NCI-H2196 (cell line): ENCODE measurements at regions not wholly inside any gene's neighbourhood (a gene's known extent, or its start where the extent isn't known, plus 50 kb on each side); places are given as distances from the start of the nearest gene placed in this dataset.
"Not testable (repeated sequence)": the region's sequence is repeated elsewhere in the genome, so short reads cannot be mapped to it uniquely, and the experiment has no call there.

ENCODE experiments used
- DNase-seq: peaks from one replicate; lab custom pipeline; 2025; ENCODE audit not compliant: unreplicated experiment; lab: John Stamatoyannopoulos, UW

DNA sequence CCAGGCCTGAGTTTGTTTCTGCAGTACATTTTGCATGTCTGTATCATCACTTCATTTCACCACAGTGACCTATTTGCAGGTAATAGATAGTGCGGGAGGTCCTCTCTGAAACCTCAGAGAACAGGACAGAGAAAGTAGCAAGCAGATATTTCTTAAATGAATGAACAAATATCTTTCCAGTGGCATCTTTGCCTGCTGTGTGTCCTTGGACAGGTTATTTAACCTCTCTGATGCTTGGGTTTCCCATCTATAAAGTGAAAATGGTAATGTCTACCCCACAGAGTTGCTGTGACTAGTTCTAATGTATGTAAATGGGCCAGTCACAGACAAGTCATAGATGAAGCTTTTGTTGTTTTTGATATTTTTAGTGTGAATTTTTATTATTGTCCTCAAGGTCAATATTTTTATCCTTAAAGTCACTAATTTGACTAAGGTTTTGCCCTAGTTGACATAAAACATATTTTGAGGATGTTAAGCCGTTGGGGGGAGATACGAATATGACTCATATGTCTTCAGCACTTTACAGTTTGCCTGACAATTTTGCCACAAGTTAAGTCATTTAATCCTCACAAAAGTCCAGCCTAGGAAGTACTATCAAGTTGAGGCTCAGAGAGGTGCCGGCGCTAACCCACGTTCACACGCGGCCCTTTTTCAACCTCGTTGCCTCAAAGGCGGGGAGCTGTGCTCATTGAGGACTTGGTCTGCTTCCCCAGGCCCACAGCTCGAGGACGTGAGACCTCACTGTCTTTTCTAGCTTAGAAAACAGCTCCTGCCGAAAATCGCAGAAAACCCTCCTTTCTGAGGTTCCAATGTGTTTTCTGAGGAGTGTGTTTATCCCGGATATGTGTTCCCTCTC is 126.7 kb upstream of the STX18 start:
- no peak for DNase-seq

DNA sequence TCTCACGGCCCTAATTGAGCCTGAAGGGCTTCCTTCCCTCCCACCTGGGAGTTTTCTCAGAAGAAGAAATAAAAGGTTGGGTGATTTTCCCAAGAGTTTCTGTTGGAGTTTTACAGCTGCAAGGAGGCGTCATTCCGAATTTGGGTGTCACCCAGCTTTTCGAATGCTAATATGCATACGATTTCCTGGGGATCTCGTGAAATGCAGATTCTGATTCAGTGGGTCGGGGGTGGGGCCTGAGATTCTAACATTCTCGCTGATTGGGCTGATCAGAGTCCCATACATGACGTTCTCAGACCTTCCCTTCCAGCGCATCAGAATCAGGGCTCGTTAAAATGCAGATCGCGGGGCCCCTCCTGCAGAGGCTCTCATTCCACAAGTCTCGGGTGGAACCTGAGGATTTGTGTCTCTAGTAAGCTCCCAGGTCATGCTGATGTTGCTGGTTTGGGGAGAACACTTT is 125.8 kb upstream of the STX18 start:
- no peak for DNase-seq

DNA sequence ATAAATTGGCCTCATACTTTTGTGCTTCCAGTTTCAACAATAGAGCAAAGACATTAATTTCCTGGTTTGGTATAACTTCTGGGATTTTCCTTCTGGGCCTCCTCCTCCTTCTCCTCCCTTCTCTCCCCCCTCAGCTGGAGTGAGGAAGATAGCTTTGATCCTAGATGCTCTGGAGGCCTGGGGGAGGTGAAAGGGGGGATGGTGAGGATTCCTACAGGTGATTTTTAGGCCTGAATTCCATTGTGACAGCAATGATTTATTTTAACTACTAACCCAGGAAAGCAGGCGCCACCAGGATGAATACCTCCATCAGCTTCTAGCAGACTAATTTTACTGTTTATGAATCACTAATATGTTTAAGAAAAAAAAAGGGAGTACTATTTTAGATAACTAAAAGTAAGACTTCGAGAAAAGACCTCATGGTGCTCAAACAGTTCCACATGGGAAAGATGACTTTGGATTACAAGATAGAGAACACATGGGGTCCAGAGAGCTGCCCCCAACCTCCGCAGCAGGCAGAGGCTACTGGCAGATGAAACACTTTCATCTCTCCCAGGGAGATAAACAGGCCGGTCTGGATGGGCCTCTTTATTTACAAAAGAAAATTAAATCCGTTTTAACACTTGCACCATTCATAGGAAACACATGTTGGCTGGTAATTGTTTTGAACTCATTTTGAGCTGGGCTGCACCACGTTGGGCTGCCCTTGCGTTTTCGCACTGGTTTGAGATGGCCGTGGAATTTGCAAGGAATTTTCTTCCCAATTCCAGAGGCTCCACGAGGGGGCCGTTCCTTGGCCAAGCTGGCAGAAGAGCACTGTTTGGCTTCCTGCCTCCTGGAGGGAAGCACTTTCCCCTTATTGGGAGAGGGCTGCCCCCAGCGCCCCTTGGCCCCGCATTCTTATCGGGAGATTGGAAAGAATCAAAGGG is 125.1 kb upstream of the STX18 start:
- no peak for DNase-seq

DNA sequence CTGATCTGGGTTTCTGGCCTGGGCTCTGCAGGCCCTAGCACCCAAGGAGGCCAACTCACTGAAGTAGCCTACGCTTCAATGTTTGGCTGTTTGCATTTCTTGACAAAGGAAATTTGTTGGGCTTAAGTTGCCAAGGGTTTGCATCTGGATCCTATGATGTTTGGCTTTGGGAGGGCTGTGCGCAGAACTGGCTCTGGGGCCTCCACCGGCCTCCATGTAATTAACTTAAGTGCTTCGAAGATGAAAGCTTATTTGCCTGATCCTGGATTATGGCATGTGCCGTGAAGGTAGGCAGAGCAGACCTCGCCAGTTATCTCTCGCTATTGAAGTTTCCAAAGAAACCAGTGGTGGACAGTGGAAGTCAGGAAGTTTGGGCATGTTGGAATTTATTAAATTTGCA is 124.3 kb upstream of the STX18 start:
- no peak for DNase-seq

DNA sequence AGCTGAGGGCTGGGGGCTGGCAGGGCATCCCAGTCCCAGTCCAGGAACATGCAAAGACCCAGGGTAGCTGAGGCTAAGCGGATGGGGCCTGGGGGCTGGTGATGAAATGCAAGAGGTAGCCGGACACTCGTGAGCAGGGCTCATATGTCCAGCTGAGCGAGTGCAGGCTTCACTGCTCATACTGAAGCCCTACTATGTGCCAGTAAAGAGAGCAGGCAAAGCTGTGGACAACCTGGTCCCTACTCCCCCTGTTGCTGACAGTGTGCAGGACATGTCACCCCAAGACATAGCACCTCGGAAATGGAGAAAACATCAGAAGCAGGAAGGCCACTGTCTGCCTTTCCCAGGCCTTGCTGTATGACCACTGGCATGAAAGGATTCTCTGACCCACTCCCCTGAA is 122.4 kb upstream of the STX18 start:
- no peak for DNase-seq

DNA sequence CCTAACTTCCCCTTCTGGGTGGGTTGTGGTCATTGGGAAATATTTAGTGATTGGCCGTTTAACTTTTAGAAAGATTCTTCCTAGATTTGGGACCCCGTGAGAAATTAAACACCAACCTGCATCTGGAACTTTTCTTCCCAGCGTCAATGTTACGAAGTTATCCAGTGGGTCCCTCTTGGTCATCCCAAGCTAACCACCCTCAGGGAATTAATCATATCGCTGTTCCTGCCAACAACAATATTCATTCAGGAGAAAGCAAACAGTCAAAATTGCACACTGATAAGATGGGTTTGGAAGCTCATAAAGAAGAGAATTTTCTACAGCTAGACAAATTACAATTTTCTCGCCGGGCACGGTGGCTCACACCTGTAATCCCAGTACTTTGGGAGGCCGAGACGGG is 121.2 kb upstream of the STX18 start:
- DNase-seq = no peak

DNA sequence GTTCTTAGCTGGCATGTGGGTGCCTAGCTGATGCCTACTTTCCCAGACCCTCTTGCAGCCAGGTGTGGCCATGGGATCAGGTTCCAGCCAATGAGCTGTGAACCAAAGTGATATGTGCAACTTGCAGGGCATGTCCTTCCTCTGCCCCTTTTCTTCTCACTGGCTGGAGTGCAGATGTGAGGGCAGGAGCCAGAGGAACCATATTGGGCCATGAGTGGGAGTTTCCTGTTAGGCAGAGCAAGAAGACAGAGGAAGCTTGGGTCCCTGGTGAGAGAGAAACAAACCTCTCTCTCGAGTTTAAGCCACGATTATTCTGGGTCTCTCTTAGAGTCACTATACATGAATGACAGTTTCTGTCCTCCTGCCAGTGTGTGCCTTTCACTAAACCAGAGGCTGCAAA is 120.4 kb upstream of the STX18 start:
- no peak for DNase-seq

DNA sequence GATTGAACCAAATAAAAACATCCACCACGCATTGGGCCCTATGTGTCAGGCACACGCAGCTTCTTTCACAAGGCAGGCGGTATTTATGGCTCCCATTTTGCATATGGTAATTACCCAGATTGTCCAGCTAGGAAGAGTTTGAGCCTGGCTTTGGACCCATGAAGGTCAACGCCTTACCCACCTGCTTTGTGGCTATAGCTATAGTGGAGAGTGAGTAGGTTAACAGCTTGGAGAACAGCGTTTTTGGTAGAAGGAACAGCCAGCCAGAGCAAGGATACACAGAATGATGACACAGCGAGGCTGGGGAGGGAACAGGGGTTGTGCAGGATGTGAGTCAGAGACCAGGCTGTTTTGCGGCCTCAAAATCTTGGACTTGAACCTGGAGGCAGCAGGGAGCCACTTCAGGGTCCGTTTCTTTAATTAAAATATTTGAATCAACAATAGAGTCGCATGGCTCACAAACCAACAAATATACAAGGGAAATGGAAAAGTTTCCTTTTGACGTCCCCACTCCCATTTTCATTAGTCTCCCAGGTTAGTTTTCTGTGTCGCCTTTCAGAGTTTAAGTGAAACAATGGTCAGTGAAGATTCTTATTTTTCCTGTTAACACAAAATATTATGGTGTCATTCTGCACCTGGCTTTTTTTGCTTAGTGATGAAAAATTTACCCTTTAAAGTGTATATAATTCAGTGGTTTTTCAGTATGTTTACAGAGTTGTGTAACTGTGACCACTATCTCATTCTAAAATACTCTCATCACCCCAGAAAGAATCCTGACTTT is 118.2 kb upstream of the STX18 start:
- DNase-seq = peak; percentile 8

DNA sequence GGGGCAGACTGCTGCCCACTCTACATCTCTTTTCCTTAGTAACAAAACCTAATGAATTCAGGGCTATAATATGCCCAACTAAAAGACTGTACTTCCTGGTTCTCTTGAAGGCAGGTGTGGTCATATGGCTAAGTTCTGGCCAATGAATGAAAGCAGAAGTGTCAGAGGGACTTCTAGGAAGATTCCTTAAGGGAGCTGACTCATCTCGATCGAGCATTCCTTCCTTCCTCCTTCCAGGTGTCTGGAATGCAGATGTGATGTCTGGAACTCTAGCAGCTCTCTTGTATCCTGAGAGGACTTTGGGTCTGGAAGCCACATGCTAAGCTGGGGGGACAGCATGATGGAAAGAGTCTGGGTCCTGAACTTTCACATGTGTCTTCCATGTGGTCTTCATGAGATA is 116.2 kb upstream of the STX18 start:
- DNase-seq = no peak

DNA sequence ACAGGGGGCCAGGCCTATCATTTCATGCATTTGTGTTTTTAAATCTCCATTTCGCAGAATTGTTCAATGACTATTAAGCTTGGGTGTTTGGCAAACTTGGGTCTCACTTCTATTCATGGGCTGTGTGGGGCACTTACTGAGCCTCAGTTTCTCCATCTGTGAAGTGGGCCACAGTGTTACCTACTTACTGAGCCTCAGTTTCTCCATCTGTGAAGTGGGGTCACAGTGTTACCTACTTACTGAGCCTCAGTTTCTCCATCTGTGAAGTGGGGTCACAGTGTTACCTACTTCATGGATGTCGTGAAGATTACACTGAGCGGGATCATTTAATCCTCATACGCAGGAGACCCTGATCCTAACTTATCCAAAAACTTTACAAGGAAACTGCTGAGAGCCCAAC is 115.1 kb upstream of the STX18 start:
- DNase-seq = no peak

DNA sequence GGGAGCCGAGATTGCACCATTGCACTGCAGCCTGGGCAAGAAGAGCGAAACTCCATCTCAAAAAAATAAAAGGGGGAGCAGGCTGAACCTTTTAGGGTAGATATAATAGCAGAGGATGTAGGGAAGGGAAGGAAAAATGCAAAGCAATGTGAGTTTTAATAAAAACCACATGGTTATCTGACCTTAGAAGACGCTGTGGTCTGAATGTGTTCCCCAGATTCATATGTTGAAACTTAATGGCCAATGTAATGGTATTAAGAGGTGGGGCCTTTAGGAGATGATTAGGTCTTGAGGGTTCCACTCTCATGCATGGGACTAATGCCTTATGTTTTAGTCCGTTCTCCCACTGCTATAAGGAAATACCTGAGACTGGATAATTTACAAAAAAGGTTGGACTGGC is 114.1 kb upstream of the STX18 start:
- no peak for DNase-seq

DNA sequence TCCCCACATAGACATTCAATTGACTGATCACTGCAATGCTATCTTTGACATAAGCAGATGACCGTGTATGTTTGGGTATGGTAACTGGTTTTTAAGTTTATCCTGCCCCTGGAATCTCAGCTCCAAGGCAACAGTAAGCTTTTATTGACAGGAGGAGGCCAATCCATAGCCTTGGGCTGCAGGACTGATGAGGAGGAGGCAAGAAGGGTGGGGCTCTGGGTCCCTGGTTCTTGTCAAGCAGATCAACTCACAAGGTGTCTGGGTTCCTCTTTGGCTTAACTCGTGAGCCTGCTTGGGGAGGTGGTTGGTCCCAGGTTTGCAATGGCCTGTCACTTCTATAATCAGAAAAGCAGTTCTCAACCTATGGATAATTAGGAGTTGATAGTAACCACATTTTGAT is 113.2 kb upstream of the STX18 start:
- no peak for DNase-seq

DNA sequence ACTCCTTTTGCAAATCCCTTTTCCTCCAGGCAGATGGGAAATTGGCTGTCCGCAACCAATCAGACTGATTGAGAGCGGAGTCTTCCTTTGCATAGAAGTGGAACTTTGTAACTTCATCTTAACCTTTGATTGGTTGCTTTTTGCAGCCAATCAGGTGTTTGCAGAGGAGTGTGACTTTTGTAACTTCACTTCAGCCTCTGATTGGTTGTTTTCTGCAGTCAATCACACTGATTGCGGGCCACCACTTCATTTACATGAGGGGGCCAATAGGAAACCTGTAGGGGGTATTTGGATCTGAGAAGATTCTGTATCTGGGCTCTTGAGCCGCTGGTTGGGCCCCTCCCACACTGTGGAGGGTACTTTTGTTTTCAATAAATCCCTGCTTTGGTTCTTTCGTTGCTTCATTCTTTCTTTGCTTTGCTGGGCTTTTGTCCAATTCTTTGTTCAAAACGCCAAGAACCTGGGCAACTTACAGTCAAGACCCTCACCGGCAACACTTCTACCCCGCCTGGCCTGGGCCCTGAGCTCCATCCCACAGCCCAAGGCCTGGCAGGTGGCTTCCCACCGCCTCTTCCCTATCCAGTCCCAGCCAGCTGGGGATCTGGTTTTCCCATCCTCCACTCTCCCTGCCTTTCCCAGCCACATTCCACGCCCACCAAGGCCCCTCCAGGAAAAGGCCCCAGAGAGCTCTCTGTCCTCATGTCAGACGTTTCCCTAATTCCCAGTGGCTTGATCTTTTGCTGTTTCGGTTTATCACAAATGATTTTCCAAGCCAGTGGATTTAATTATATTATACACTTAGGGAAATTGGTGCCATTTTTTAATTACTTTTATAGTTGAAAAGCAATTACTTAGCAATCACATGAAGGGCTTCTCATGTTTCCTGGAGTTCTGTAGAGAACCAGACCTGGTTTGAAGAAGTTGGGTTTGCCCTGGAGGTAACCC is 110.2 kb upstream of the STX18 start:
- no peak for DNase-seq

DNA sequence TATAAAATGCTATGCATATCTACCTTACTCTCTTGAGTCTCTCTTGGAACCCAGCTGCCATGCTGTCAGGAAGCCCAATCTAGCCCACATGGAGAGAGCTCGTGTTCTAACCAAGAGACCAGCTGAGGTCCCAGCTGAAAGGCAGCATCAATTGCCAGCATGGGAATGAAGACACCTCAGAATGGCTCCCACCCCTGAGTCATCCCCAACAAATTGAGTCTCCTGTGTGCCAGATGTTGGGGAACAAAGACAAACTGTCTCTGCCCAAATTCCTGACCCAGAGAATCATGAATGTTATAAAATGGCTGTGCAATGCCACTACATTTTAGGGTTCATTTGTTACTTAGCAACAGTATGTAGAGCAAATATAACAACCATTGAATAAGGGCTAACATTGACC is 105.2 kb upstream of the STX18 start:
- no peak for DNase-seq

DNA sequence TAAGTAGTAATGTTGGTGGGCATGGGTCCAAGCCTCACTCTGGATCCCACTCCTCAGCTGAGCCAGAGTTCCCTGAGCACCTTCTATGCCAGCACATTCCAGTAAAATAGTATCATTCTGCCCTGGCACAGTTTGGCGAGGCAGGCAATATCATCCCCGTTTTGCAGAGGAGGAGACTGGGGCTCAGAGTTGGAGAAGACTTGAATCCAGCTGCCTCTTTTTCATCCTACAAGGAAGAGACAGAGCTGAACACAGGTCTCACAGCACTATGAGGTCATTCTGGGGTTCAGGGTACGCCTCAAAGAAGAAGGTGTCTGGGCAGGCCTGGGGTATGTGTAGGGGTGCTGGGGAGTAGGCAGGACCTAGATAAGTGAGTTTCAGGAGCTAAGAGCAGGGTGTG is 103.9 kb upstream of the STX18 start:
- DNase-seq = no peak

DNA sequence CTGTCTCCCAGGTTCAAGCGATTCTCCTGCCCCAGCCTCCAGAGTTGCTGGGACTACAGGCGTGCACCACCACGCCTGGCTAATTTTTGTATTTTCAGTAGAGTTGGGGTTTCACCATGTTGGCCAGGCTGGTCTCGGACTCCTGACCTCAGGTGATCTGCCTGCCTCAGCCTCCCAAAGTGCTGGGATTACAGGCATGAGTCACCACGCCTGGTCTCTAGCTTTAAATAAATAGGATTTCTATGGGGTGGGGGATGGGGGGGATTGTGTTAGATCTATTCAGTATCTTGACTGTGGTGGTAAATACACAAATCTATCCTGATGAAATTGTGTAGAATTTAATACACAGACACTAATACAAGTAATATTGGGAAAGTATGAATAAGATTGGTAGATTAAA is 102.4 kb upstream of the STX18 start:
- DNase-seq = not testable (repeated sequence)

DNA sequence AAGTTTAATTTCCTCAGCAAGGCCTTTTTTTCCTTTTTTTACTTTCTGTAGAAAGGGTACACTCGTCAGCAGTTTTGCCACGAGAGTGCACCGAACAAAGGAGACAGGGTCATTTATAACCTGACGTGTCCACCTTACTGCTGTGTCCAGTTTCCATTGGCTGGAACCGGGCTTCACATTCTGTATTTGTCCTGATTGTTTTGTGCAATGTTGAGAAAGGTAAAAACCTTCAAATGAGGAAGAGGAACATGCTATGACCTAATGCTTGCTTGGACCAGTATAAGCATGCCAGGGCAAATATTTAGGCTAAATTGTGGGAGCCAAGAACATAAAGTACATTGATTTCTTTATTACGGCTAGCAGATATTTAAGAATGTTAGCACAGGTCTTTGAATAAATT is 101.9 kb upstream of the STX18 start:
- not testable (repeated sequence) for DNase-seq

DNA sequence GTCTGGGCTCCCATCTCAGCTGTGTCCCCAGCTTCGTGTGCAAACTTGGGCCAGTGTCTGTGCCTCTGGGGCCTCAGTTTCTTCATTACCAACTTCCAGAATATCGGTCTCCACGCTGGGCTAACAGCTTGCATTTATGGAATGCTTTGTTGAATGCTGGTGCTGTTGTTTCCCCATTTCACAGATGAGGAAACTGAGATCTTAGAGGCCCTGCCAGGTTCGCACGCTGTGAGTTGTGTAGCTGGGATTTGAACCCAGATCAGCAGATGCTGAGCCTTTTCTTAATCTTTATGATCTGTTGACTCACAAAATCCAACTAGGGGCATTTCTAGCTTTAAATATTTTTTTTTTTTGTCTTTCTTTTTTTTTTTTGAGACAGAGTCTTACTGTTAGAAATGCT is 101.5 kb upstream of the STX18 start:
- DNase-seq = no peak

DNA sequence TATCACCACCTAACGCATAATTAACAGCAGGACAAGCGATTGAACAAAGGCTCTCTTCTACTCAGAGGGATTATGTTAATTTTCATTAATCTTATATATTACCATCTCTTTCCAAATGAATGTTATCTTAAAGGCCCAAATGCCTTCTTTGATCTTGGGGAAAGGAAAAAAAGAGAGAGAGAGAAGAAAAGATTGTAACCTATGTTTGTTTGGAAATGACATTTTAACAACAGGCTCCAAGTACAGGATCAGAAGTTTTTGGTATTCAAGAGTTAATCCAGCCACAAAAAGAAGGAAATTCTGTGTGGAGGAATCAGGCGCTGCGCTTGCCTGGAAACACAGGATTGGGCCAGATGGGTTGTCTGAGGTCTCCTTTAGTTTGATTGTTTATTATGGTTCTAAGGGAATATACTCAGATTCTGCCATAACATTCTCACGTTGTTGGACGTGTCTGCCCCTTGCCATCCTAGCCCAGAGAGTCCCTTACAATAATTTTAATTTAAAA is 100.7 kb upstream of the STX18 start:
- no peak for DNase-seq
